Common myeloid progenitor, CD34-positive (primary cell): ENCODE measurements at regions not wholly inside any gene's neighbourhood (a gene's known extent, or its start where the extent isn't known, plus 50 kb on each side); places are given as distances from the start of the nearest gene placed in this dataset.

Experiments
- CTCF ChIA-PET: fragments of 350-600 bp; sonication (Branson Sonifier 250); formaldehyde crosslinking; loops from one replicate; lab custom pipeline; 2021; ENCODE audit warnings: antibody characterized with exemption; lab: Charles Lee
- POLR2A ChIA-PET: fragments of 350-600 bp; sonication (Branson Sonifier 250); formaldehyde crosslinking; loops from one replicate; lab custom pipeline; 2021; ENCODE audit warnings: antibody characterized with exemption; lab: Charles Lee
- DNase-seq, 3 donors: peaks; one replicate each; pipeline versions ENCODE4 v3.0.0 to v3.0.0-alpha.2; 2013
- H3K27ac ChIP-seq, 2 experiments: 1 replicate in 1 of 2; 2 replicates in 1 of 2; pipeline ENCODE4 v1.7.0; 2013; ENCODE audit warnings: inconsistent platforms in 2 of 2, low read length in 2 of 2, mild to moderate bottlenecking in 2 of 2, low read depth in 1 of 2, moderate library complexity in 1 of 2; ENCODE audit not compliant: severe bottlenecking in 2 of 2, insufficient read depth in 1 of 2, poor library complexity in 1 of 2
- H3K27me3 ChIP-seq, 5 experiments: replicated peaks in 2 of 5; 1 replicate in 3 of 5; 2 replicates in 2 of 5; pipeline versions ENCODE4 v1.6.1 to v1.7.0; 2013; ENCODE audit warnings: low read length in 4 of 5, mild to moderate bottlenecking in 2 of 5, moderate library complexity in 2 of 5, inconsistent platforms in 1 of 5; ENCODE audit not compliant: insufficient read depth in 5 of 5, control insufficient read depth in 4 of 5
- H3K36me3 ChIP-seq, 4 experiments: 1 replicate in 2 of 4; 2 replicates in 2 of 4; pipeline versions ENCODE4 v1.6.1 to v1.7.0; 2013; ENCODE audit warnings: low read length in 3 of 4, control low read depth in 1 of 4, mild to moderate bottlenecking in 1 of 4; ENCODE audit not compliant: control insufficient read depth in 4 of 4, insufficient read depth in 4 of 4
- H3K4me1 ChIP-seq, 4 experiments: 1 replicate in 3 of 4; 2 replicates in 1 of 4; pipeline versions ENCODE4 v1.6.1 to v1.7.1; 2013; ENCODE audit warnings: low read length in 3 of 4, mild to moderate bottlenecking in 3 of 4, control low read depth in 1 of 4, inconsistent platforms in 1 of 4, moderate library complexity in 1 of 4; ENCODE audit not compliant: control insufficient read depth in 4 of 4, insufficient read depth in 4 of 4; ENCODE audit errors: control extremely low read depth in 1 of 4
- H3K4me3 ChIP-seq, 7 experiments: 1 replicate in 4 of 7; 2 replicates in 3 of 7; pipeline versions ENCODE4 v1.5.1 to v1.7.0; 2013; ENCODE audit warnings: mild to moderate bottlenecking in 7 of 7, low read length in 6 of 7, moderate library complexity in 6 of 7, inconsistent platforms in 2 of 7, low read depth in 2 of 7, control low read depth in 1 of 7; ENCODE audit not compliant: insufficient read depth in 4 of 7, control insufficient read depth in 1 of 7; ENCODE audit errors: extremely low read depth in 1 of 7
- H3K9me3 ChIP-seq, 5 experiments: 1 replicate in 4 of 5; 2 replicates in 1 of 5; pipeline versions ENCODE4 v1.6.1 to v1.7.1; 2013; ENCODE audit warnings: low read length in 4 of 5, mild to moderate bottlenecking in 2 of 5, inconsistent platforms in 1 of 5, low read depth in 1 of 5, moderate library complexity in 1 of 5; ENCODE audit not compliant: control insufficient read depth in 4 of 5, insufficient read depth in 2 of 5; ENCODE audit errors: control extremely low read depth in 1 of 5
- WGBS: methylation state at CpG from one replicate; pipeline ENCODE4 v1.1.5; 2013; ENCODE audit not compliant: insufficient coverage; 5-methylcytosine and 5-hydroxymethylcytosine counted together

- no peaks in the 10 kb centered on the region for H3K9me3 ChIP-seq
- H3K4me1 ChIP-seq = no peaks in the 10 kb centered on the region
- H3K4me3 ChIP-seq = no peak overlapping the region
- no peak for DNase-seq
- ChIA-PET CTCF (no interaction called here), POLR2A (no interaction called here)
- H3K36me3 ChIP-seq = no peaks in the 10 kb centered on the region
- WGBS = 96% methylated on average over 8 of the region's 8 CpGs
- no peak overlapping the region for H3K27ac ChIP-seq
- H3K27me3 ChIP-seq = no peaks in the 10 kb centered on the region
These were observed 362.8 kb downstream of the INHBA start for GRCh38 chr7:41339913-41340676.

- POLR2A ChIA-PET = no interaction called here
- no peaks in the 10 kb centered on the region for H3K4me1 ChIP-seq
- no peak overlapping the region for H3K4me3 ChIP-seq
- WGBS = 96% methylated on average over 4 of the region's 5 CpGs
- no peaks in the 10 kb centered on the region for H3K9me3 ChIP-seq
- no peak for DNase-seq
- H3K27me3 ChIP-seq = no peaks in the 10 kb centered on the region
- no peak overlapping the region for H3K27ac ChIP-seq
- H3K36me3 ChIP-seq = no peaks in the 10 kb centered on the region
- CTCF ChIA-PET = no interaction called here
These were observed 365.9 kb downstream of the INHBA start for GRCh38 chr7:41336981-41337380.

GRCh38 chr7:41336455-41336952 lies 366.4 kb downstream of the INHBA start:
- ChIA-PET CTCF (no interaction called here), POLR2A (no interaction called here)

GRCh38 chr7:41334071-41334862 lies 368.6 kb downstream of the INHBA start:
- no peak for DNase-seq
- Histone ChIP-seq H3K4me3 (no peak overlapping the region), H3K36me3 (no peaks in the 10 kb centered on the region), H3K4me1 (no peaks in the 10 kb centered on the region), H3K27ac (no peak overlapping the region), H3K9me3 (no peaks in the 10 kb centered on the region), H3K27me3 (no peaks in the 10 kb centered on the region)
- ChIA-PET POLR2A (no interaction called here), CTCF (no interaction called here)
- WGBS = 70% methylated on average over 2 of the region's 4 CpGs

More at GRCh38 chr7:41336455-41336952, 366.4 kb downstream of the INHBA start:
- no peak for DNase-seq
- H3K9me3 ChIP-seq = no peaks in the 10 kb centered on the region
- no peak overlapping the region for H3K27ac ChIP-seq
- H3K4me1 ChIP-seq = no peaks in the 10 kb centered on the region
- H3K27me3 ChIP-seq = no peaks in the 10 kb centered on the region
- WGBS = no CpG with 5 or more reads among the region's 2 CpGs
- H3K4me3 ChIP-seq = no peak overlapping the region
- H3K36me3 ChIP-seq = no peaks in the 10 kb centered on the region

- POLR2A ChIA-PET = no interaction called here
- Histone ChIP-seq H3K4me3 (no peak overlapping the region), H3K36me3 (no peaks in the 10 kb centered on the region), H3K27ac (no peak overlapping the region), H3K27me3 (no peaks in the 10 kb centered on the region), H3K4me1 (no peaks in the 10 kb centered on the region), H3K9me3 (no peaks in the 10 kb centered on the region)
- CTCF ChIA-PET = no interaction called here
- no peak for DNase-seq
These were observed 369.4 kb downstream of the INHBA start for GRCh38 chr7:41333511-41333910.

GRCh38 chr7:41331194-41331593 lies 371.7 kb downstream of the INHBA start:
- H3K36me3 ChIP-seq = no peaks in the 10 kb centered on the region
- DNase-seq = no peak
- H3K27me3 ChIP-seq = no peaks in the 10 kb centered on the region
- 95% methylated on average over 9 of the region's 9 CpGs for WGBS
- H3K27ac ChIP-seq = no peak overlapping the region
- CTCF ChIA-PET = no interaction called here
- POLR2A ChIA-PET = no interaction called here
- no peaks in the 10 kb centered on the region for H3K4me1 ChIP-seq
- H3K4me3 ChIP-seq = no peak overlapping the region
- H3K9me3 ChIP-seq = no peaks in the 10 kb centered on the region

- H3K36me3 ChIP-seq = no peaks in the 10 kb centered on the region
- H3K9me3 ChIP-seq = no peaks in the 10 kb centered on the region
- H3K27ac ChIP-seq = no peak overlapping the region
- no peak overlapping the region for H3K4me3 ChIP-seq
- no peaks in the 10 kb centered on the region for H3K27me3 ChIP-seq
- CTCF ChIA-PET = interaction anchor here (0.6 kb wide), 1 partner anchor 589 kb away, joined by 3 read pairs; no protein-coding TSS in a partner anchor
- 100% methylated on average over 2 of the region's 3 CpGs for WGBS
- POLR2A ChIA-PET = no interaction called here
- H3K4me1 ChIP-seq = no peaks in the 10 kb centered on the region
- no peak for DNase-seq
These were observed 374.3 kb downstream of the INHBA start for GRCh38 chr7:41328544-41328943.
